DMS114 treated with DMSO at 0.1 percent for 48 hours (cell line): ENCODE measurements at regions not wholly inside any gene's neighbourhood (a gene's known extent, or its start where the extent isn't known, plus 50 kb on each side); places are given as distances from the start of the nearest gene placed in this dataset.
"Not testable (repeated sequence)": the region's sequence is repeated elsewhere in the genome, so short reads cannot be mapped to it uniquely, and the experiment has no call there.

Experiments
- DNase-seq: peaks from one replicate; lab custom pipeline; 2025; ENCODE audit not compliant: unreplicated experiment; lab: John Stamatoyannopoulos, UW

DNA sequence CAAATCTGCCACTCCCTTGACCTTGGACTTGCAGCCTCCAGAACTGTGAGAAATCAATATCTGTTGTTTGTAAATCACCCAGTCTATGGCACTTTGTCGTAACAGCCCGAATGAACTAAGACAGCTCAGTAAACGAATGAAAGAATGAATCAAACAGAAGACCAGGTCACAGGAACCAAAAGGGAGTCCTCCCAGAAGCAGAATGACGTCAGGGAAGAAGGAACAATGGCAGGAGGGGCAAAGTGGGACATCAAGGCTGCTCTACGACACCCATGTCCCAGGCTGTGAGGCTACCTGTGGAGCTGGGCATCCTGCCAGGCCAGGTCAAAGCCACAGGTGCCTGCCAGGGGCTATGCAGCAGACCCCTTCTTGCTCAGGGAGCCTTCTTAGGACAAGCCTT lies 267.2 kb upstream of the PFKP start:
- no peak for DNase-seq

DNA sequence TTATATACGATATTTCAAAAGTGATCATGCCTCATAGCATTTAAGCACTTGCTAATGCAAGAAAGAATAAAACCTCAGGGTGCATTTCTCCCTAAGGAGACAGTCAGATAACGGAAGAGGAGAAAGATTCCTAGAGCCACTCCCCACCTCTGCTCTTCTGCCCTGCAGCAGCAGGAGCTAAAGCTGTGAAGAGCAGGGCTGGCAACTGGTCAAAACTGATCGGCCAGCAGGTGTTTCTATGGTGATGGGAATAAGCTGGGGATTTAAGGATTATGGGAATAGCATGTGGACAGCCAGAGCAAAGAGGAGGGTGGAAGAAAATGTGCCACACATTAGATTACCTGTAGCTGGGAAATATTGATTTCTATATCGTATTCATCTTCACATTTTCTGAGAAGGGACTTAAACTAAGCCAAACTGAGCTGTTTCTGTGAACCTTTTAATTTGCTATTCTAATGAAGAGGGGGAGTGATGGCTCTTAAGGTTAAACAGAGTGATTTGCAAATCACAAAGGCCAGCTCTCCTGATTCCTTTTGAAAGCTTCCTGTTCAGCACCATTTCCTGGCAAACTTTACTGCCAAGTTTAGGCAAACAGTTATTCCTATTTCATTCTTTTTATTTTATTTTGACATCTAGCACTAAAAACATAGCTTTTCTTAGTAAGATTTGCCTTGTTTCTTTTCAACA lies 268.9 kb upstream of the PFKP start:
- DNase-seq = no peak

DNA sequence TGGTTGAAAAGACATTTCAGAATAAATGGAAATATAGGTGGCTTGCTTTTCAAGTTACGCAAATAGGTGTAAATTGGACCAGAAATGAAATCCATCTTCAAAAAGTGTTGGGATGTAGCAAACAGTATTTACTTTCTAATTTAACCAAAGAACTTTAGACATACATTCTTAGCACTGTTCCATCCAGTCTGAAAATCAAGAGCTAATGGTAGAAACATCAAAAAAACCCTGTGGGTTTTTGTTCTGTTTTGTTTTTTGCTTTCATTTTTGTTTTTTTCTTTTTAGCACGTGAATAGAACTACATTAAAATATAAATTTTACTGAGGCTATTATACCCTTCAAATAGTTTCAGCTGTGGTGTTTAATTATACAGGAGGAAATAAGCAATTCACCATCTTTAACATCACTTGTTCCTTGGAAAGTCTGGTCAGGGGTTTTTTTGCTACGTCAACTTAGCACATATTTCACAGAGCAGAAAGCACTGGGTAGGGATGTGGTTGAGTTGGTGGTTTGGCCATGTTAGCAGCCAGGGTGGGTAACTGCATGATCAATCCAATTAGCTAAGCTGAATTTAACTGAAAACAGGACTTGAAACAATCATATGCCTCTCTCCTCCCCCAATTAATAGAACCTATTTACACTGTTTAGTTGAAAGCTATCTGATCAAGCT lies 275.4 kb upstream of the PFKP start:
- DNase-seq = no peak

GRCh38 chr10:2790396-2791188 lies 276.8 kb upstream of the PFKP start:
- DNase-seq = no peak

- no peak for DNase-seq
Observed at GRCh38 chr10:2786251-2786650, 281.1 kb upstream of the PFKP start.

DNA sequence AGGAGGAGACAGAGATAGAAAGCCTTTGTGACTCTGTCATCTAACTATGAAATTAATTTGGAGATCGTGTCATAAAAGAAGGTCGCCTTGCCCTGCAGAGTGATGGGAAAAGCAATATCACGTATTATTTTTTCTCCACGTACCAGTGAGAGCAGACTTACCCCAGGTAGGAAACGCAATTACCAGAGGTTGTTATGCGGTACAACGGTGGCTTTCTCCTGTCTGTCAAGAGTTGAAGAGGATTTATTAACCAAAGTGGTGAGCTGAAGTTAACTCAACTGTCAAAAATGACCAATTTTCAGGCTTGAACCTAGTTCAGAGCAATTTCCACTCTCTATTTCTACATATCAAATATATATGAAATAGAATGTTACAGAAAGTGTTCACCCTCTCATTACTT lies 282.6 kb upstream of the PFKP start:
- no peak for DNase-seq

DNA sequence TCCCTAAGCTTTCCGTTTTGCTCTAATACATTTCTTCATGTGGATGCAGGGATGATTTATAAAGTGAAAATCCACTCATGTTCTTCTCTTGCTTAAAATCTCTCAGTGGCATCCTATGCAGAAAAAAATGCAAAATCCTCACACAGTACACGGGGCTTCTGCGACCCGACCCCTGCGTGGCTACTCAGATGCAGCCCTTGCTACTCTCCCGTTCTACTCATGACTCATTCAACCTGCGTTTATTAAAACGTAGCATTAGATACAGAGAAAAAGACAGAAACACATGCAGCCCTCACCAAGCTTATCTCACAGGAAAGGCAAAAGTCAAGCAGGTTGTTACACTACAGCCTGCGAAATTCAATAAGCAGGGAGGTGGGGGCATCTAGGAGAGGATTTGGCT lies 284.4 kb upstream of the PFKP start:
- DNase-seq = no peak

DNA sequence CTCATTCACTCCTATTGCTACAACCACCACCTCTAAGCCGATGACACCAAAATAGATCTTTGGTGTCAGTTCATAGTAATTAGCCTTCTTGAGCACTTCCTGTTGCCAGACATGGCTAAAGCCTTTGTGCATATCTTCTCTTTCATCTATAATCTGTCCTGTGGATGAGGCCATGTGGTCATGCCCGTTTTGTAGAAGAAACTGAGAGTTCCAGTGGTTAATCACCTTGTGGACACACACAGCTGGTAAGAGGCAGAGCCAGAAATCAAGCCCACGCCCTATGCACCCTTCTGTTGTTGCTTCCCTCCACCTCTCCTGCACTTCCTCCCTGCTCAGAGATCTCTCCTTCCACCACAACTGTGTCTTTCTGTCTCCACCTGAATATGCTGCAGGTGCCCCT lies 285.1 kb upstream of the PFKP start:
- no peak for DNase-seq

GRCh38 chr10:2777666-2778355 lies 289.5 kb upstream of the PFKP start:
- no peak for DNase-seq

GRCh38 chr10:2772816-2773631 lies 294.3 kb upstream of the PFKP start:
- DNase-seq = no peak

DNA sequence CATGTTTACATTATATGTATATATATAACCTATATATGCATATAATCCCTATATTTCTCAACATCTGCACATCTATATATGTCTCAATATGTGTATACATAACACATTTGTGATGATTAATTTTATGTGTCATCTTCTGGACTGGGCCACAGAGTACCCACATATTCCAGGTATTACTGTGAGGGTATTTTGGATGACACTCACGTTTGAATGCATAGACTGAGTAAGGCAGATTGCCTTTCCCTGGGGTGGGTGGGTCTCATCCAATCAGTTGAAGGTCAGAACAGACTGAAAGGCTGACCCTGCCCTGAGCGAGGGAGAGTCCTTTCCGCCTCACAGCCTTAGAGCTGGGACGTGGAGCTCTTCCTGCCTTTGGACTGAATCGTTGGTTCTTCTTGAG lies 295.2 kb upstream of the PFKP start:
- DNase-seq = no peak

- not testable (repeated sequence) for DNase-seq
Observed at GRCh38 chr10:2767293-2767692, 300.1 kb upstream of the PFKP start.

DNA sequence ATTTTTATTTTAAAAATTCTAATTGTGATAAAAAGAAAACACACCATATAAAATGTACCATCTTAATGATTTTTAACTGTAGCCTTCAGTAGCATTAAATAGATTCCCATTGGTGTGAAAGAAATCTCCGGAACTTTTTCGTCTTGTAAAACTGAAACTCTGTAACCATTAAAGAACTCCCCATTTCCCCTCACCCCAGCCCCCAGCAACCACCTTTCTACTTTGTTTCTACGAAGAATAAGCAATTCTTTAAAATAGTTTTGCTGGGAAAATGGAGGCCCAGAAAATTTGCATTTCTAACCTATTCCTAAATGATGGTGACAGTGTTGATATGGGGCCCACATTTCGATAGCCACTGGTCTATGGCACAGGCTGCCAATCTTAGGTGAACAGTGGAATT lies 305.4 kb upstream of the PFKP start:
- no peak for DNase-seq

DNA sequence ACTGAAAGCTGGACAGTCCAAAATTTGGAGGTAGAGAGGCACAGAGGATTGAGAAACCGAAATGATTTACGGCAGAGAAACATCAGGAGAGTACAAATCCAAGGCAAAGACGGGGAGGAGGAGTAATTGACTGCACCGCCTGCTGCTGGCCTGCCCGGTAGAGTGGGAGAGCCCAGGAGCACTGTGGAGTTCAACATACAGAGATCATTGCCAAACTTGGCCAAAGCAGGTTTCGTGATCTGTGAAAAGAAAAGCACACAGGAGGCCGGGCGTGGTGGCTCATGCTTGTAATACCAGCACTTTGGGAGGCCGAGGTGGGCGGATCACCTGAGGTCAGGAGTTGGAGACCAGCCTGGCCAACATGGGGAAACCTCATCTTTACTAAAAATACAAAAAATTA lies 306.0 kb upstream of the PFKP start:
- DNase-seq = no peak

DNA sequence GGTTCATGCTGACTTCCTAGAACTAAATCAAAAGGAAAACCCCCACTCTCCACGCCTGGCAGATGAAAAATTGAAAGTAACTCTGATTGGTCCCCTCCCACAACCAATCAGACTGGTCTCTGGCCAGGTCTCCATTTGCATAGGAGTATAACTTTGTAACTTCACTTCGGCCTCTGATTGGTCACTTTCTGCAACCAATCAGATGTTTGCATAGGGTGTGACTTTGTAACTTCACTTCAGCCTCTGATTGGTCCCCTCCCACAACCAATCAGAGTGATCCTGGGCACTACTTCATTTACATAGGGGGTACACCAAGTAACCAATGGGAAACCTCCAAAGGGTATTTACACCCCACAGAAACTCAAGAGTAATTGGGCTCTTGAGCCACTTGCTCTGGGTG lies 306.6 kb upstream of the PFKP start:
- no peak for DNase-seq

- DNase-seq = no peak
Observed at GRCh38 chr10:2759233-2759632, 308.1 kb upstream of the PFKP start.

DNA sequence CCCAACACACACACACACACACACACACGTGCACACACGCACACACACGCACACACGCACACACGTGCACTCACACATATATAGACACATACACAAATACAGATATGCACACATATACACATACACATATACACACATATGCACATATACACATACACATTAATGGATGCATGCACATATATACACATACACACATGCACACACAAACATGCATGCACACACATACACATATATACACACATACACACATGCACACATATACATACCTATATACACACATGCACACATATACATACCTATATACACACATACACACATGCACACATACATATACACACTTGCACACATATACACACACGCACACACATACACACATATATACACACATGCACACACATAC lies 312.4 kb upstream of the PFKP start:
- no peak for DNase-seq

GRCh38 chr10:2748287-2748686 lies 319.1 kb upstream of the PFKP start:
- DNase-seq = no peak

DNA sequence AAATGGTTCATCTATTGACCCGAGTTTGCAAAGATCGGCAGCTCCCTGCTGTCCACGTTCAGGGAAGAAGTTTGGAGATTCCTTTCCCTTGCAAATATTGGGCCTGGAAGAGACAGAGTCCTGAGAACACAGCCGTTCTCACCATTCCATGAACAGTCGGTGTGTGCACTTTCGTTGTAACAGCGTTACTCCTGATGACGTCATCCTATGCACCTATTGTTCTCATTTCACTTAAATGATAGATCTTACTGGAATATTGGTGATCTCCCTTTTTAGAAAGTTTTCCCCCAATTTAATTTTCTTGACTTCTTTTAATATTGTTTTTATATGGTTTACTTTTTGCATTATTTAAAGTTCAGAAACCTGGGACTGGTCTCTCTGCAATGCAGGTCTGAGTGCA lies 320.7 kb upstream of the PFKP start:
- DNase-seq = no peak

DNA sequence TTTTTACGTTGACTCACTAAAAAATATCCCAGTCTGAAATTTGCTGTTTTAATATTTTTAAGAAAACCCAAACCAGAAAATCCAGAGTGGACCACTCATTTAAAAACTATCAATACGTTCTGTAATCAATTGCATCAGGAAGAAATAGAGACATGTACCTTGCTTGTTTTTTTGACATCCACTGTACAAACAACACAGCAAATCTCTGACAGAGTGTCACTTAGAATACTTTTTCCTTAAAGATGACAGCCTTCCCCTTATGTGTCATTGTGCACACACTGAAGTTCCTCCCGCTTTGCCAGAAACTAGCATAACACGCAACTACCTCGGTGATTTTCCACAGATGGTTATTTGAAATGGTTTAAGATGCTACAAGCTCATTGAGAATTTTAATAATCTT lies 321.7 kb upstream of the PFKP start:
- no peak for DNase-seq
